Fibroblast of villous mesenchyme (primary cell): ENCODE measurements at regions not wholly inside any gene's neighbourhood (a gene's known extent, or its start where the extent isn't known, plus 50 kb on each side); places are given as distances from the start of the nearest gene placed in this dataset.

ENCODE experiments used
- DNase-seq: peaks from one replicate; pipeline ENCODE4 v3.0.0-alpha.2; 2010; ENCODE audit warnings: low read depth
- H3K4me3 ChIP-seq: 2 replicates; pipeline ENCODE4 v1.5.1; 2011; ENCODE audit warnings: low read depth, mild to moderate bottlenecking, low read length
- CTCF ChIP-seq: IDR thresholded peaks from 2 replicates; pipeline ENCODE4 v1.5.1; 2012; ENCODE audit warnings: low read depth, mild to moderate bottlenecking, low read length; ENCODE audit not compliant: insufficient read depth

DNA sequence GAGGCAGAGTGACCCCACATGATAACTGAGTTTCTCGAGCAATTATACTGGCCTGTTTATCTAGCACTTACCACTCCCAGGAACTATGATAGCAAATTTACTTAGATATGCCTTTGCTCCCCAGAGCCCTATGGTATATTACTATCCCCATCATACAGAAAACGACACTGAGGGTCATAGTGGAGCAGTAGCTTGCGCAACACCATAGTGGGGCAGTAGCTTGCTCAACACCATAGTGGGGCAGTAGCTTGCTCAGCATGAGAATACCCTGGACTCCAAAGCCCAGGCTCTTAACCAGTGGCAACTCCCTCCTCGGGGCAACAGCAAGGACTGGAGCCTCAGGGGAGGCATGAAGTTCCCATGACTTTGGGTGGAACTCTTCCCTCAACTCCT, 211.9 kb downstream of the NPHP4 start:
- TF ChIP-seq CTCF: no peak
- DNase-seq: no peak
- no peak overlapping the region for H3K4me3 ChIP-seq

- DNase-seq: no peak
- H3K4me3 ChIP-seq: no peak overlapping the region
- TF ChIP-seq CTCF: no peak
Measured at GRCh38 chr1:5779608-5780323, 212.5 kb downstream of the NPHP4 start.

DNA sequence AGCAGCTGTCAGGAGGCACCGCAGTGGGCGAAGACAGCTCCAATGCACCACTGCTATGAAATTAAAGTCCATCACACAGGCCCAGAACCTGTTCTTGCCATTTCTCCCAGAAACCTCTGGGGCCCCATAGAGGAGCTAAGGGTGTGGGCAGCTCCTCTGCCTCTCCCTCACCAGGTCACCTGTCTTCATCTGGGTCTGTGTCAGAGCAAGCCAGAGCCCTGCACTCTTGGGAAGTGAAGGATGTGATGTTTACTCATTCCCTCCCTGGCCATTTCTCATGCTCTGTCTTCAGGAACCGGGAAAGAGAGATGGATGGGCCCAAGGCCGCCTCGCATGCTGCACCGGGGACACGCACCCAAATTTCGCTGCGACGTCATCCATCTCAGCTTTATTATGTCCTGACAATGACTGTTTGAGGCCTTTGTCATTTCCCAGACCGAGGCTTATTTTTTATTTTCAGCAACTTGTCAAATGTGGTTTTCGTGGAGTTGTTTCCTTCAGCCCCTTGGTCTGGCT, 216.1 kb downstream of the NPHP4 start:
- no peak for TF ChIP-seq CTCF
- no peak overlapping the region for H3K4me3 ChIP-seq

DNA sequence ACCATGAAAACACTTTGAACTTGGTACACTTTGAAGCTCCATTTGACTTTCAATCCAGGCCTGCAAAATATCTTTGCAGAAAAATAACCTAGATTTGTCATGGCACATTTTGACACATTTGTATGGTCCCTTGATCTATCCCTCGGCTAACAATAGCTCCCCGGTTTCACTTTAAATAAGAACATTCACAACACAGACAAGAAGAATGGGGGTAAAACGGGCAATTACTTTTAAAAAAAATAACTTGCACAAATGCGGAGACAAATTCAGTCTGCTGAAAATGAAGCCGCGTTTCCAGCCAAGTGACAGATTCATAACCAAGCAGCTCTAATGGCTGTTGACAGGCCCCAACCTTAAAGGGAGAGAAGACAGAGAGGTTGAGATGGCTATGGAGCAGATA, 218.2 kb downstream of the NPHP4 start:
- no peak for DNase-seq
- no peak for TF ChIP-seq CTCF
- no peak overlapping the region for H3K4me3 ChIP-seq

More for the DNA sequence above, 216.1 kb downstream of the NPHP4 start:
- DNase-seq: no peak

DNA sequence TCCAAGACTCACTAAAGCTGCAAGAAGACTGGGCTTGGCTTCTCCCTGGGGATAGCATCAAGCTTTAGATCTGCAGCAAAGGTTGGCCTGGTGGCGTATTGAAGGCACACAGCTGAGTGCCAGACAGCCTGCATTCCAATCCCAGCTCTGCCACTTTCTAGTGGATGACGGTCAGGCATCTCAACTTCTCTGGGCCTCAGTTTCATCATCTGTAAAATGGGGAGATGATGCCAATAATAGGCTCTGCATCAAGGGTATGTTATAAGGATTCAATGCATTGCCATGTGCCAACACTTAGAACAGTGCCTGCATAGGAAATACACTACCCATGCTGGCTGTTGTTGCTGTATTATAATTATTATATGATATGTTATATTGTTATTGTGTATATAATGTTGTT, 220.4 kb downstream of the NPHP4 start:
- no peak for DNase-seq
- no peak overlapping the region for H3K4me3 ChIP-seq
- no peak for TF ChIP-seq CTCF

GRCh38 chr1:5770981-5771765, 221.1 kb downstream of the NPHP4 start:
- H3K4me3 ChIP-seq: no peak overlapping the region
- no peak for DNase-seq
- no peak for TF ChIP-seq CTCF
